ENCODE measurements at regions not wholly inside any gene's neighbourhood (a gene's known extent, or its start where the extent isn't known, plus 50 kb on each side); places are given as distances from the start of the nearest gene placed in this dataset.

DNA sequence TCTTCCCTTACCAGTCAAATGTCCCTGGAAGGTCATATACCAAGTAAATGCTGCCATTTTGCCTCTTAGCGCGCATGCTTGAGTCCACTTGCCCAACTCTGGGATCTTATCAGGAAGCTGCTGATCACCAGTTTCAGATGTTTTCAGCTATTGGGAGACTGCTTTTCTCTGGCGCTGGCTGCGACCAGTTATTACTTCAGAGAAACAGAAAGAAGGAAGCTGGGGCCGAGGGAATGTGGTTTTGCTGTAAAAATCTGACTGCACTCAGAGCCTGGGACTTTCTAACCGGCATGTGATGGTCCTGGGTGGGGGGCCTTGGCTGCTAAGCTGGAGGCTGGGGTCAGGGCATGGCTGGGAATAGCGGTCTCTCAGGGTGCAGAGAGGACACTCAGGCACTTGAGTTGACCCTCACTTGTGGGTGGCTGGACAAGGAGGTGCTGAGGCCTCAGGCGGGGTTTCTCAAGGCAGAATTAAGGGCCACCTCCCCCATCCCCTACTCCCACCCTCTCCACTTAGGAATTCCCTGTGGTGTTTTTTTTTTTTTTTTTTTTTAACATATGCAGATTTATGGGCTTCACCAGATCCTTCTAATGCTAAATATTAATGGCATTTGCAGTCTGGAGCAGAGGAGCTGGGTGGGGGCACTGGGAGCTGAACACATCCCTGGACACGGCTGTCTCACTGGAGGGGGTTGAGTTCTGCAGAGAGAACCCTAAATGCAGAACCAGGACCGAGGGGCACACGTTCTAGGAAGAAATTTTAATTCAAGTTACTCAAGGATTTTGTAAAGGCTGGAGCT is 145.8 kb downstream of the CYLD start:
- no peaks in the 10 kb centered on the region for H3K27me3 ChIP-seq (ENCODE audit: control insufficient read depth, insufficient read depth, low read length)
- no peak overlapping the region for H3K4me3 ChIP-seq (ENCODE audit: low read length)
- WGBS (ENCODE audit: insufficient coverage): 69% methylated on average over 8 of the region's 11 CpGs
- no peaks in the 10 kb centered on the region for H3K9me3 ChIP-seq (replicated peaks; ENCODE audit: control insufficient read depth, low read depth, low read length)
- no peaks in the 10 kb centered on the region for H3K4me1 ChIP-seq (ENCODE audit: control insufficient read depth, insufficient read depth, low read length)
- no peaks in the 10 kb centered on the region for H3K36me3 ChIP-seq (ENCODE audit: control insufficient read depth, insufficient read depth, low read length)
- H3K27ac ChIP-seq (ENCODE audit: low read length): no peak overlapping the region
- DNase-seq: no peak

GRCh38 chr16:50884066-50884860 is 142.4 kb downstream of the CYLD start:
- H3K27ac ChIP-seq (ENCODE audit: low read length): no peak overlapping the region
- WGBS (ENCODE audit: insufficient coverage): 73% methylated on average over 4 of the region's 22 CpGs
- no peak overlapping the region for H3K4me3 ChIP-seq (ENCODE audit: low read length)
- H3K9me3 ChIP-seq (replicated peaks; ENCODE audit: control insufficient read depth, low read depth, low read length): no peaks in the 10 kb centered on the region
- no peaks in the 10 kb centered on the region for H3K36me3 ChIP-seq (ENCODE audit: control insufficient read depth, insufficient read depth, low read length)
- no peak for DNase-seq
- H3K27me3 ChIP-seq (ENCODE audit: control insufficient read depth, insufficient read depth, low read length): peaks cover 4% of the 10 kb centered on the region
- H3K4me1 ChIP-seq (ENCODE audit: control insufficient read depth, insufficient read depth, low read length): peaks cover 7% of the 10 kb centered on the region

DNA sequence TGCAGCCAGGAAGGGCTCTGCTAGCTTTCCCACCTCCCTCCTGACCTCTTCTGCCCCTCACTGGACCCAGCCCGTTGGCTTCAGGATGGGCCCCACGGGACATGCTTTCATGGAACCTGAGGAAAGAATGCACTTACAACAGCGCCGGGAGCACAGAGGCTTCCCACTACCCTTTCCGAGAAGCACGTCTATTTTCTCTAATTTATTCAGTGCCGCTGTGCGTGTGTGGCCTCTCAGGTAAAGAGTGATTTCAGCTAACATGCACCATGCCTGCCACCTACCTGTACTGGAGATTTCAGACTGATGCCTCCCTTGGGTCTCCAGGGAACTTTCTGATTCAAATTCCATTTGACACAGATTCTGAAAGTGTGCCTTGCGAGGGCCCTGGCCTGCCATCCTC is 140.1 kb downstream of the CYLD start:
- Histone ChIP-seq H3K27ac (ENCODE audit: low read length) (no peak overlapping the region), H3K4me1 (ENCODE audit: control insufficient read depth, insufficient read depth, low read length) (peaks cover 7% of the 10 kb centered on the region), H3K4me3 (ENCODE audit: low read length) (no peak overlapping the region), H3K9me3 (replicated peaks; ENCODE audit: control insufficient read depth, low read depth, low read length) (no peaks in the 10 kb centered on the region), H3K27me3 (ENCODE audit: control insufficient read depth, insufficient read depth, low read length) (peaks cover 4% of the 10 kb centered on the region), H3K36me3 (ENCODE audit: control insufficient read depth, insufficient read depth, low read length) (no peaks in the 10 kb centered on the region)
- WGBS (ENCODE audit: insufficient coverage): 71% methylated on average over 9 of the region's 9 CpGs
- DNase-seq: no peak

DNA sequence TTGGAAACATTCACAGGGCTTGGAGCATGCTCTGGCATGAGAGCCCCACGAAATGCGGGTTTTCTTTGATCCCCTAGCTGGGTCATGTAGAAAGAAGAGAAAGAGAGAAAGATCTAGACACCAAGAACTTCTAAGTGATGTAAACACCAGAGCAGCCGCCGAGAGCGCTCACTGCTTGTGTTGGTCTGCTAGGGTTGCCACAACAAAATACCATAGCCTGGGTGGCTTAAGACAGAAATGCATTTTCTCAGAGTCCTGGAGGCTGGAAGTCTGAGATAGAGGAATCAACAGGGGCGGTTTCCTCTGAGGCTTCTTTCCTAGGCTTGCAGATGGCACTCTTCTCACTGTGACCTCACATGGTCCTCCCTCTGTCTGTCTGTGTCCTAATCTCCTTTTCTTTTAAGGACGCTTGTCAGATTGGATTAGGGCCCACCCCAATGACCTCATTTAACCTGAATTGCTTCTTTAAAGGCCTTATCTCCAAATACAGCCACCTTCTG is 139.5 kb downstream of the CYLD start:
- Histone ChIP-seq H3K9me3 (replicated peaks; ENCODE audit: control insufficient read depth, low read depth, low read length) (no peaks in the 10 kb centered on the region), H3K27me3 (ENCODE audit: control insufficient read depth, insufficient read depth, low read length) (peaks cover 4% of the 10 kb centered on the region), H3K27ac (ENCODE audit: low read length) (no peak overlapping the region), H3K4me1 (ENCODE audit: control insufficient read depth, insufficient read depth, low read length) (peaks cover 7% of the 10 kb centered on the region), H3K4me3 (ENCODE audit: low read length) (no peak overlapping the region), H3K36me3 (ENCODE audit: control insufficient read depth, insufficient read depth, low read length) (no peaks in the 10 kb centered on the region)
- 36% methylated on average over 2 of the region's 7 CpGs for WGBS (ENCODE audit: insufficient coverage)
- DNase-seq: no peak

GRCh38 chr16:50880926-50881325 is 139.0 kb downstream of the CYLD start:
- H3K27me3 ChIP-seq (ENCODE audit: control insufficient read depth, insufficient read depth, low read length): peaks cover 4% of the 10 kb centered on the region
- no peak overlapping the region for H3K27ac ChIP-seq (ENCODE audit: low read length)
- no peaks in the 10 kb centered on the region for H3K9me3 ChIP-seq (replicated peaks; ENCODE audit: control insufficient read depth, low read depth, low read length)
- no peaks in the 10 kb centered on the region for H3K36me3 ChIP-seq (ENCODE audit: control insufficient read depth, insufficient read depth, low read length)
- no CpG with 5 or more reads among the region's 3 CpGs for WGBS (ENCODE audit: insufficient coverage)
- no peak overlapping the region for H3K4me3 ChIP-seq (ENCODE audit: low read length)
- DNase-seq: no peak
- peaks cover 7% of the 10 kb centered on the region for H3K4me1 ChIP-seq (ENCODE audit: control insufficient read depth, insufficient read depth, low read length)

- DNase-seq: no peak
- H3K4me1 ChIP-seq (ENCODE audit: control insufficient read depth, insufficient read depth, low read length): peaks cover 7% of the 10 kb centered on the region
- 13% methylated on average over 23 of the region's 24 CpGs for WGBS (ENCODE audit: insufficient coverage)
- H3K9me3 ChIP-seq (replicated peaks; ENCODE audit: control insufficient read depth, low read depth, low read length): no peaks in the 10 kb centered on the region
- H3K36me3 ChIP-seq (ENCODE audit: control insufficient read depth, insufficient read depth, low read length): no peaks in the 10 kb centered on the region
- no peak overlapping the region for H3K4me3 ChIP-seq (ENCODE audit: low read length)
- no peak overlapping the region for H3K27ac ChIP-seq (ENCODE audit: low read length)
- H3K27me3 ChIP-seq (ENCODE audit: control insufficient read depth, insufficient read depth, low read length): peaks cover 4% of the 10 kb centered on the region
These were observed 138.2 kb downstream of the CYLD start for GRCh38 chr16:50879873-50880695.

- Histone ChIP-seq H3K27me3 (ENCODE audit: control insufficient read depth, insufficient read depth, low read length) (peaks cover 4% of the 10 kb centered on the region), H3K9me3 (replicated peaks; ENCODE audit: control insufficient read depth, low read depth, low read length) (no peaks in the 10 kb centered on the region), H3K4me1 (ENCODE audit: control insufficient read depth, insufficient read depth, low read length) (peaks cover 7% of the 10 kb centered on the region), H3K27ac (ENCODE audit: low read length) (no peak overlapping the region), H3K36me3 (ENCODE audit: control insufficient read depth, insufficient read depth, low read length) (no peaks in the 10 kb centered on the region), H3K4me3 (ENCODE audit: low read length) (no peak overlapping the region)
- WGBS (ENCODE audit: insufficient coverage): 85% methylated on average over 9 of the region's 15 CpGs
- no peak for DNase-seq
These were observed 137.2 kb downstream of the CYLD start for GRCh38 chr16:50878966-50879615.

GRCh38 chr16:50878536-50878935 is 136.7 kb downstream of the CYLD start:
- WGBS (ENCODE audit: insufficient coverage): 63% methylated on average over 3 of the region's 3 CpGs
- no peaks in the 10 kb centered on the region for H3K9me3 ChIP-seq (replicated peaks; ENCODE audit: control insufficient read depth, low read depth, low read length)
- H3K36me3 ChIP-seq (ENCODE audit: control insufficient read depth, insufficient read depth, low read length): no peaks in the 10 kb centered on the region
- peaks cover 4% of the 10 kb centered on the region for H3K27me3 ChIP-seq (ENCODE audit: control insufficient read depth, insufficient read depth, low read length)
- H3K4me3 ChIP-seq (ENCODE audit: low read length): no peak overlapping the region
- no peak for DNase-seq
- no peak overlapping the region for H3K27ac ChIP-seq (ENCODE audit: low read length)
- H3K4me1 ChIP-seq (ENCODE audit: control insufficient read depth, insufficient read depth, low read length): peaks cover 7% of the 10 kb centered on the region

DNA sequence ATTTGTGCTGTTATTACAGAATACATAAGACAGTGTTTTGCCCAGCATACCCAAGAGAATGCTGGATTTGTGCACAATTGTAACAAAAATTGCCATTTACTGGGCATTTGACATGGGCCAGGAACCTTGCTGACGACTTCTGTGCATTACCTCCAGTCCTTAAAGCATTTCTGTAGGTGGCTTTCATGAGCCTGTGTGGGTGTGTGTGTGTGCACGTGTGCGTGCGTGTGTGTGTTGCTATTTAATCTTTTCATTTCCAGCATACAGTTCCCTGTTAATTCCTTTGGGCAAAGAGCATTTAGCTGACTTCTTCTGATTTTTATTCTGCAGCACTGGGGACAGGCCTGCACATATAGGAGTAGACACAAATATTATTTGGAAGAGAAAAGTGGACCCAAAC is 134.4 kb downstream of the CYLD start:
- H3K27me3 ChIP-seq (ENCODE audit: control insufficient read depth, insufficient read depth, low read length): peaks cover 4% of the 10 kb centered on the region
- DNase-seq: no peak
- no CpG with 5 or more reads among the region's 4 CpGs for WGBS (ENCODE audit: insufficient coverage)

More for the DNA sequence above, 134.4 kb downstream of the CYLD start:
- Histone ChIP-seq H3K36me3 (ENCODE audit: control insufficient read depth, insufficient read depth, low read length) (no peaks in the 10 kb centered on the region), H3K4me3 (ENCODE audit: low read length) (no peak overlapping the region), H3K9me3 (replicated peaks; ENCODE audit: control insufficient read depth, low read depth, low read length) (no peaks in the 10 kb centered on the region), H3K4me1 (ENCODE audit: control insufficient read depth, insufficient read depth, low read length) (peaks cover 4% of the 10 kb centered on the region), H3K27ac (ENCODE audit: low read length) (no peak overlapping the region)
